NOMO-1 treated with DMSO at 0.1 percent for 48 hours (cell line): ENCODE measurements at regions not wholly inside any gene's neighbourhood (a gene's known extent, or its start where the extent isn't known, plus 50 kb on each side); places are given as distances from the start of the nearest gene placed in this dataset.

Source experiments
- DNase-seq: peaks from one replicate; lab custom pipeline; 2025; ENCODE audit not compliant: unreplicated experiment; lab: John Stamatoyannopoulos, UW

DNA sequence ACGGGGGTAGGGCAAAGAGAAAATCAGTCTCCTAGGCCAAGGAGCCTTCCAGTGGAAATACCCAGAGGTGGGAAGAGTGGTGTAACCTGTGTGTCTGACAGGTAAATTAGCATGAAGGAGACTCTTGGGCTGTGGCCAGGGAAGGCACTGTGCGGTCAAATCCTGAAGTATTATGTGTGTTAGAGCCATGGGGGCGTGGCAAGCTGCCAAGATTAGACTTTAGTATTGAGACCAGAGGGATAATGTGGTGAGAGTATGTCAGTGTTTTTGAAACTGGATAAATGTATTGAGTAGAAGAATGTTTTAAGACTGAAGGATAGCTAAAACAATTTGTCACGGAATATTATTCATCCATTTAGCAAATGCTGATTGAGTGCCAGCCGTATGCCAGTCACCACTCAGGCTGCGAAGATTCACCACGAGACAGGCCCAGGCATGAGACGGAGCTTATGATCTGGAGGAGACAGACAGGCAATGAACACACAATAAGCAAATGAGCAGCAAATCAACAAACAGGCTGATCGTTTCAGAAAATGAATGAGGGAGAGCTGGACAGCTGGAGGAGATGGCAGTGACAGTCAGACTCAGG, 445.9 kb downstream of the MCTP2 start:
- no peak for DNase-seq

DNA sequence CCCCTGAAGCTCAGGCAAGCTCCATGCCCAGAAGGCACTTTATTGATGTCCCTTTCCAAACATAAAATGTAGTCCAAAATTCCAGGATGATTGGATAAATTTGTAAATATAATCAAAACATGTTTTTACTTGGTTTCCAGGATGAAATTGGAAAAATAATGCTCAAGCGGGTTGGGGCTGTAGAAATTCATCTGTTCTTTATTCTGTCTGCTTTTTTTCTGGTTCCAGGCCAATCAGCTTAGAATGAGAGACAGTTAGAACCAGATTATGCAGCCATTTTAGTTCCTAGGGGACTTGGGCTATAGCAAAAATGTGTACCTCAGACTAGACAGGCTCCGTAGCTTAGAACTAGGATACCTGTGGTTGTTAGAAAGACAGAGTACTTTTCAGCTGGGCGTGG, 450.8 kb downstream of the MCTP2 start:
- DNase-seq = no peak

DNA sequence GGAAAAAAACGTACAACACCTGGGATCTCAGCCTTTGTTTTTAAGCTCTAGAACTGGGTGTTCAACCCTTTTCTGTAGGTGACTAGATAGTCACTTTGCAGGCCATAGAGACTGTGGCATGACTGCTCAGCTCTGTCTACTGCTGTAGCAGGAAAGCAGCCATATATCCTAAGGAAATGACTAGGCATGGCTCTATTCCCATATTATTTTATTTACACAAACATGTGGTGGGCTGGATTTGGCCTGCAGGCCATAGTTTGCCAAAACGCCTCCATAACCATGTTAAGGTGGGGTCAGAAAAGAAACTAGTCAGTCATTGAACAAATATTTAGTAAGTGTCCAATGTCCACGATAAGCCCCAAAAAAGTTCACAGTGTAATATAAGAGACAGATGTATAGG, 452.5 kb downstream of the MCTP2 start:
- no peak for DNase-seq

DNA sequence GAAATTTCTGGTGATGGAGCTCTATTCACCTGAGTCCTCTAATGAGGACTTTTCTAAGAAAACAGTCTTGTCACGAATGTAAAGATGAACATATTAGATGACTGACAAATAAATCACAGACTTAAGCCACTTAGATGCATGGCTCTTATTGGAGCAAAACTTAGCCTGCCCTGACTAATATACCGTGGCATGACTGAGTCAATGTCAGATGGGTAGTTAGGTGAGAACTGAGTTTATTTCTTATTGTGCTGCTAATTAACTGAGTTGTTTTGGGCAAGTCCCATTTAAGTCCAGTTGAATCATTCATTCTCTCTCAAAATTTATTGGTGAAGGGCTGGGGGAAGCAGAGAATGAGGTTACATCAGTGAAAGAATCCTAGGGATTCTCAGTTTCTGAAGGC, 459.8 kb downstream of the MCTP2 start:
- no peak for DNase-seq

DNA sequence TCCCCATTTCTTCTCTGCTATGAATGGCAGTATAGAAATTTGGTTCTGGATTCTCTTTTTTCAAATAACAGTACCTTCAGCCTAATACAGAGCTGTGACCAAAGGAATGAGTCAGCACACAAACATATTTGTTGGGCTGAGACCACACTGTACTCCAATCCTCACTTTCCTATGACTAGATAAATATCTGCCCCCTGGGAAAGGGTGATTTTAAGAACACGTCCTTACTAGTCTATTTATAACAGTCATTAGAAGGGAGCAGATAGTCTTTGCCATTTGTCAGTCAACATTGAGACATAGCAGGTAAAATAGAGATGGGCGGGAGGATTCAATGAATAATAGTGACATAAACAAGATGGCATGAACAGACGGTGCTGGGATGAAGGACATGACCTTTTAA, 461.3 kb downstream of the MCTP2 start:
- no peak for DNase-seq

DNA sequence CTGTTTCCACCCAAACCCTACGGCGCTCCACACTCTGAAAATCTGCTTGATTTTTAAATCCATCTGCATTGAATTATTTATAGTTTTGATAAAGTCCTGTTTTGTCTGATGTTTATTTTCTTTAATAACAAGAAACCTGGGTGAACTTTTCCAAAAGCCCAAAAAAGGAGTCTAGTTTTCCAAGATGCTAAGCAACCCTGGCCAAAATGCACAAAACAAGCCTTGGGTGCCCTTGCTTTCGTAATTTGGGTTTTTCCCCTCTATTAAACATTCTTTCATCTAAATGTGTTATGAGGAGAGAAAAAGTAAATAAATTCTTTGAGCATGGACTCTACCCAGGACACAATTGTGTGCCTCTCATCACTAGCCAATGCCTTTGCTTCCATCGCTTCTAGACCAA, 468.9 kb downstream of the MCTP2 start:
- DNase-seq = no peak

DNA sequence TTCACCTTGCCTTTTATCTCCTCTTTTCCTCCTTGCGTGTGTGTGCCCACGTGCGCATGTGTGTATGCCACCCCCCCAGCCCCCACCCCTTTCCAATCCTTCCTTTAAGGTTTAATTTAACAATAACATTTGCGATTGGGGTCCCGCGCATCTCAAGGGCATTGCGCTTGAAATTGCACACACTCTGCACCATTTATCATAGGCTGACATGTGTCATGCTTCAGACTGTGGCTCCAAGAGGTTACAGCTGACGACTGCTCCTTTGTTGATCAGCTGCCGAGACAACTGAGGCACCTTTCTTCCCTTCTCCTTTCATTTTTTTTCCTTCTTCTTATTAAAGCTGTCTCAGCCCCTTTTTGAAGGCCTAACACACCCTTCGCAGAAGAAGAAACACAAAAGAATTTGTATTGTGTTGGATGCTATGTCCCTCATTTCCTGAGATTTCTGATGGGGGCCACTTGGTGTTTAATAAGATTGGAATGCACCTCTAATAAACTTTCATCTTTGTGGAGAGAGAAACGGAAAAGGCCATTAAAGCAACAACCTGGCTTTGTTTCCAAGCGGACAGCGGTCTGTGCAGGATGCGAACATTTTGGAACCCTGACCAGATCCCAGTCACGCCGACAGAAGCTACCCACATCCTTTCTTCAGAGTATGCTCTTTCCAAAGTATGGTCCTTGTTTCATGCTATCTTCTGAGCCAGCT, 470.1 kb downstream of the MCTP2 start:
- DNase-seq = no peak

DNA sequence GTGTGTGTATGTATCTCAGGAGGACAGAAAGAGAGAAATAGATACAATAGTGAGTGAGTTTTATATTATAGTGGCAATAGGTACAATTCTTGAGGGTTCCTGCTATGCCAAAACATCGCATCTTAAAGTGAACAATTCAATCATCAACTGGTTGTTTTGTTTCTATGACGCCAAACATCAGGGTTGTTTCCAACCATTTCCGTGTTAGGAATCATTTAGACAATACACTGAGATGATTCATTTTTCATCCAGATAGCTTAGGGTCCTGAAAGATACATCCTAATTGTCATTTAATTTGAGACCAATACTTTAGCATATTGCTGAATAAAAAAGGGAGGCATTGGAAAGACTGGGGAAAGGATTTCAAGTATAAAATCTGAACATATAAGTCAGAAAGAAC, 472.2 kb downstream of the MCTP2 start:
- DNase-seq = no peak

DNA sequence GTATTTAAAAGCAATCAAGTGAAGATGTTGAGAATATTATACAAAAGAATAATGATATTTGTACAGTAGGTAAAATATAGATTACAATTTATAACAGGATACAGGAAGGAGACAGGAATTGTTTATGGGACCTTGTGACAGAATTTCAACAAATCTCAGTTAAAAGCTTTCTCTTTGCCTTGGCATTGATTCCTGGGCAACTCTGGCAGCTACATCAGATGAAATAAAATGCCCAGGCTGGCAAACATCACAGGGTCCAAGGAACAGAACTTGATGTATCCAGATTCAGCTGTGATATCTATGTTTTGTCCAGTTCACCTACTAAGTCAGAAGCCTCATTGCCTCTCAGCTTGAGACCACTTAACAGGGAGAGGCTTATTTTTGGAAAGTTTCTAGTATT, 473.1 kb downstream of the MCTP2 start:
- no peak for DNase-seq

DNA sequence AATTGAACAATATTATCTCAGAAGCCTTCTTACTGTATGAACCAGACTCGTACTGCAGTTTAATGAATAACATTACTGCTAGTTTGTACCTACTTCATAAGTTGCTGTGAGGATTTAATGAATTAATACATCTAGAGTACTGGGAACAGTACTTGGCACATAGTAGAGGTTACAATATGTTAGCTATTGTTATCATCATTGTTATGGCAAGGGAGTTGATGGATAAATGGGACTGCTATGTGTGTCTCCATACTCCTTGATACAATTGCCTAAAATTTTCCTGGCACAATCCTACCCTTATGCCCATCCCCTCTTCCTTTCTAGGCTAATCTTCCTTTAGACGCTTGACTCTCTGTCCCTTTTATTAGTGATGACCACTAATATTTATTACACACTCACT, 473.6 kb downstream of the MCTP2 start:
- DNase-seq = no peak

DNA sequence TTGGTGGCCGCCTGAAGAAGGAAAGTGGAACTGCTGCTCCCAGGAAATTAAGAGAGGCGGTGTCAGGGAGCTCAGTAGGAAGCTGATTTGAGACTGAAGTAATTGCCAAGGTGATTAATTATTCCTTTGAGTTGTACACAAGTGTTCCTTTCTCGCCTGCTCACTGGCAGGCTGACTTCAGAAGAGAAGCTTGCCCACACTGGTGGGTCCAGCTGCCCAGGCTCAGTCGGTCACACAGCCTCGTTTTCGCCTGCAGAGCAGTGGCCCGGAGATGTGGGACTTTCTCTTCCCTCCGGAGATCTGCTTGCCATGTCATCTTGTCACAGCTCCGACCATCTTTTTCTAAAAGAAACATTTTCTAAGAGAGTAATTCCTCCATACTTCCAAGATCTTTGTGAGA, 478.0 kb downstream of the MCTP2 start:
- no peak for DNase-seq

DNA sequence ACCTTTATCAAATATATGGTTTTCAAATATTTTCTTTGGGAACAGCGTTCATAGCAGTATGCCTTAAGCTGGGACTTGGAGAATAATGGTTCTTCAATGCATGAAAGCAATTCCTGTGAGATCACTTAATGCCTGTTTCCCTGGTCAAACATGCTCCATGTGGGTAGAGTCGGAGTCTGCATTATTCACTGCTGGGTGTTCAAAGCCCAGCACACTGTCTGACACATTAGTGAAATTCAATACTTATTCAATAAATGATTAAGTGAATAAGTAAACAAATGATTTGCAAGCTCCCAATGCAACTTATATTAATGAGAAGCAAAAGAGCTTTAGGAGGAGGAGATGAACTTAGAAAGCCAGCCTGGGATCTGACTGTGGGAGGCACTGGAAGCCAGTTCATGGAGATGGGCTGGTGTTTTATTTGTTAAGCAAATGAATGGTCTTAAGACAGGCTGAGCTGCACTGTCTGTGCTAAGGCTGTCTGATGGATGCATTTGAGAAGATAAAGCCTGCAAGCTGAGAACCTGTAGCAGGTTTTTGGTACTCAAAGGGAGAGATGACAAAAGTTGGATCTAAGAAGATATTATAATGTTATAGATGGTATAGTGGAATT, 490.8 kb downstream of the MCTP2 start:
- DNase-seq = no peak

DNA sequence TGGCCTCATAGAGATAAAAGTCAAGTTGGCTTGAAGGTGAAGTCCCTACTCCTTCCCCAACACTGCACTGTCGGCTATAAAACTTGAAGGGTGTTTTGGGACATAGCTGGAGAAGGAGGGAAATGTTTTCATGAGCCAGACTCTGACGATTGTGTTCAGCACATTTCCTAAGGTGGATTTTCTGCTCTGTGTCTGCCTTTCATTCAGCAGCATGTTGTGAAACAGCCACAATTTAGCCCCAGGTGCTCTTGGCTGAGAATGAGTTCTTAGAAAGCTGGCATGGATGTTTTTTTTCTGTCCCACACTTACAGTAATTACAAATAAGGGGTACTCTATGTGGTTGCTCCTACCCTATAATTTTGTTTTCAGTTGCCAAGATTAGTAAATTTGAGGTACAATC, 492.4 kb downstream of the MCTP2 start:
- no peak for DNase-seq

DNA sequence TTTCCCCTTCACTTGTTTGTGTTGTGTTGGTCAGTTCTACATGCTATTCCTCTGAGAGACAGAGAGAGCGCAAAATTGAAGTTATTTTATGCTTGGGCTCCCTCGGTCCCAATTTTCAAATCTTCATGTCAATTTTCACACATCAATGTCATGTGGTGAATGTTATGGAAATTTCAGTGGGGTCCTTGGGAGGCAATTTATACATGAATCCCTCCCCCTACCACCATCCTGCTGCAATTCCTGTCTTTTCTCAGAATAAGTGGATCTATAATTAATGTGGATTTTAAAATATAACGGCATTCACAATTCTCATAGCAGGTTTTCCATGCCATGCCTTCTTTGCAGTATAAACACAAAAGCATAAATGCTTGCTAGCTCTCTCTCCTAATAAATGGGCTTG, 499.9 kb downstream of the MCTP2 start:
- no peak for DNase-seq

DNA sequence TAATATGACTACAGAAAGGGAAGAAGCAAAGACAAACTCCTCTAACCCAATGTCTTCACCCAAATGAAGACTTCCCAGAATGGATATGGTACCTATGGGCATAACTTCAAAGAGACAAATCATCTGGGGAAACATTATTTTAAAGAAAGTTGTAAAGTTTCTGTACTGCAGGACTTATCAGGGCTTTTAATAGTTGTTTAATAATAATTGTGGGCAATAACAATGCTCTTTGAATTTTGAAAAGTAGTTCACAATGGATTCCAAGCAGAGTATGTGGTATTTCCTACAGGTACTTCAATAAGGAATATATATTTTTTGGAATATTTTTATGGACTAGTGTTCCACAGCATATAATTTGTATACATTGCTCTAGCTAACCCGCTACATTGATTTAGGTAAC, 503.1 kb downstream of the MCTP2 start:
- no peak for DNase-seq

DNA sequence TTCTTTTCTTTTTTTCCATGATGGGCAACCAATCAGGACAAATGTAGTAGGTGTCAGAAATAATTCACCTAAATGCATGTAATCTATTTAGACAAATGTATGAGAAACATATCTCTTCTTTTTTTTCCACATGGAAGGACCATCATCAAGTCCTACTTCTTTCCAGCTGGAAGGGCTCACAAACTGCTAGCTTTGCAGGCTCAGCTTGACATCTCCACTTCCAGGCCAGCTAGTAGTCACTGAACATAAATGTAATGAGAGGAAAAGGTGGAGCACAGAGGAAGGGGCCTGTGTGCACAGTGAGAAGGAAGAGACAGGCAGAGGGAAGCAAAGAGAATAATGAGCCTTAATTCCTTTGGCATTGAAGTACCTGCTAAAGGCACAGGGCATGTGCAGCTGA, 504.9 kb downstream of the MCTP2 start:
- DNase-seq = no peak

DNA sequence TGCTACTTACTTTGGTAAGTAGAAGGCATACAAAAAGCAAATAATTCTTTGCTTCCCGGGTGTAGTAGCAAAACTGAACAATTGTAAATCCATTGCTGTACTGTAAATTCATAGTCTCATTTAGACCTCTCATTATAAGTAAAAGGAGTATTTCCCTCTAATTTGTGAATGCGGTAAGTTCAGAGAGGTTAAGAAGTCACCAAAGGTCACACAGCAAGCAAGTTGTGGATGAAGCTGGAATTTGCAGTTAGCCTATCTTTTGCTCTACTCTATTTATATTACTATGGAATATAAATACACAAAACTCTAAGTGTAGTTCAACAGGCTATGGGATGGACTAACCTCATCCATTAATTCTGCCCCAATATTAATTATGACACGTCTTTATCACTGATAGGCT, 508.3 kb downstream of the MCTP2 start:
- DNase-seq = no peak

DNA sequence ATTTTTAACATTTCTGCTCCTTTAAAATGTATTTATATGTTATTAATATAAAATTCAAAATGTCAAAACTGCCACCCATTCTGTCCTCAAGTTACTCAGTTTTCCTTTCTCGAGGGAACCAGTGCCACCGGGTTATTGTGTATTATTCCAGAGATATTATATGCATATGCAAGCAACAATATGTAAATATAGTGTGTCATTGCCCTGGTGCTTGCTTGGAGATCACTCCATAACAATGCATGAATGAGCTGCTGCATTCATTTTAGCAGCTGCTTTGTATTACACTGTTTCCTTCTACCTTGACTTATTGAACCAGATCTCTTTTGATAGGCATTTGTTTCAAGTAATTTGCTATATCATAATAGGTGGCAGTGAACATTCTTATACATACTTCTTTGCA, 509.1 kb downstream of the MCTP2 start:
- DNase-seq = no peak

DNA sequence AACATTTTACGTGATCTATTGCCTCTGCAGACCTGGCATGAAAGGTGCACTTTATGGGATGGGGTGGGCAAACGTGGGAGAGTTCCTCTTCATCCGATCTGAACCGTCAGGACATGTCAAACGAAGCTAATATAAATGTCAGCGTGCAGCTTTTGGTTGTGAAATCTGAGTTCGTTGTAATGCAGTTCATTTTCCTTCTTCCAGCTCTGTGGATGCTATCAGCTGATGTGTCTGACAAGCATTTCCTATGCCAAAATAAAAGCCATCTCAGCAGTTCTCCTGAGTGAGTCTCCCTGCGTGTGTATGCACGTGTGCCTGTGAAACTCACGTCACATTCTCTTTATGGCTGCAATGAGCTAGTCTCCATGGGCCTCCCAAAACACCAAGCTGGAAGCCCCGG, 512.3 kb downstream of the MCTP2 start:
- DNase-seq = no peak

DNA sequence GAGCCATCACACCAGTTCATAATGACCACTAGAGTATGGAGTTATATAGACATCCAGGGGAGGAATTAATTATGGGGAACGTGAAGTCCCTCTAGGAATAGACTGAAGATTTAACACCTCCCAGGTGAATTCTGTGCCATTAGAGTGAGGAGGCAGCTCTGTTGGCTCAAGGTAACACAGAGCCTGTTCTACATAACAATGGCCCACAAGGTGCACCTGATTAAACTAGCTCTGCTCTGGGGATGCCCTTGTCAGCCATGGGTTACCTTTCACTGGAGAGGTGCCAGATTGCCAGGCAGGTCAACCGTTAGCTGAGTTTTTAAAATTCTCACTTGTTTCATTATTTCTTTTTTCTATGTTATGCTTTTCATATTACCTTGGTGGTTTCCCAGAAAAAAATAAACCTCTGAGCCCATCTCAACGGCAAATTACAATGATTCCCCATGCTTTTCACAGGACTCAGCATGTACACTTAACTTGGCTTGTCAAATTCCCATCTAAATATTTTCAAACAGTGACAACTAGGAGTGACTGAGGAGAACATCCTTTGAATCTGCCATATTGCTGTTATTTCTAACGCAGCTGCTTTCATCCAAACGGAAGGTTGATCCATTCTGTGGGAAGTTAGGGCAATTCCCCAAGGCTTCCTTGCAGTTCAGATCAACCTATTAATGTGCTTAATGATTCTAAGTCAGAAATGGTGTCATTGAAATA, 512.9 kb downstream of the MCTP2 start:
- no peak for DNase-seq

DNA sequence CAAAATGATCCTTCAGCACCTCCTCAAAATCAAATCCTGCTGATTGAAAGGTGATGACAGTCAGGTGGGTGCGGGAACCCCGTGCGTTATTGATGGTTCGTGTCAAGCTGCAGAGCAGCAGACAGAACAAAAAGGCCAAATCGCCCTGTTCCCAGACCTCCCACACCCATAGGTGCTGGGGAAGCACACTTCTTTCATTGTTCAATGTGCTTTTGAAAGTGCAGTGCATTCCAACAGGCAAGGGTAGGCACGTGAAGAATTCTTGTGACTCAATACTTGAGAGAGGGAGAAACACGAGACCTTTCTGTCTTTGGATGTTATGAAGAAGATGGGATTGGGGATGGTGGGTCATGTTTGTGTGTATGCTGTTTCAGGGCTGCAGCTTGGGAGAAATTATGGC, 514.0 kb downstream of the MCTP2 start:
- DNase-seq = no peak

DNA sequence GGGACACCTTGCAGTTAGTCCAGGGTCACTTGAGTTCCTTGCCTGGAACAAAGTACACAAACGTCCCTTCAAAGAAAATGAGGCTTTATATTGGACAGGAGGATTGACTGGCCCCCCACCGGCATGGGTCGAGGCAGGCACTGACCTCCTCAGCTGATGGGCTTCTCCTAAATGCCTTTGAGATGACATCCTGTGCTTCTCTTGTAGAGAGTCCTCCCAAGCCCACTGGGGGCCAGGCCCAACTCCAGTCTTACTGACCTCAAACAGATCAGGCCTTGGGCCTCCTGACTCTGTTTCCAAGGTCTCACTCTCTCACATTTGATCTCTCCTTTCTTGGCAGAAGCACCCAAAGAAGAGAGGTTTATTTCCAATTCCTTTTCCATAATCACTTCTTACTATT, 516.1 kb downstream of the MCTP2 start:
- no peak for DNase-seq
